NCI-H2107 treated with DMSO at 0.1 percent for 48 hours (cell line): ENCODE measurements at regions not wholly inside any gene's neighbourhood (a gene's known extent, or its start where the extent isn't known, plus 50 kb on each side); places are given as distances from the start of the nearest gene placed in this dataset.

Source experiments
- DNase-seq: peaks from one replicate; lab custom pipeline; 2025; ENCODE audit not compliant: unreplicated experiment; lab: John Stamatoyannopoulos, UW

GRCh38 chr2:7773362-7774360, 856.4 kb downstream of the RNF144A start:
- no peak for DNase-seq

DNA sequence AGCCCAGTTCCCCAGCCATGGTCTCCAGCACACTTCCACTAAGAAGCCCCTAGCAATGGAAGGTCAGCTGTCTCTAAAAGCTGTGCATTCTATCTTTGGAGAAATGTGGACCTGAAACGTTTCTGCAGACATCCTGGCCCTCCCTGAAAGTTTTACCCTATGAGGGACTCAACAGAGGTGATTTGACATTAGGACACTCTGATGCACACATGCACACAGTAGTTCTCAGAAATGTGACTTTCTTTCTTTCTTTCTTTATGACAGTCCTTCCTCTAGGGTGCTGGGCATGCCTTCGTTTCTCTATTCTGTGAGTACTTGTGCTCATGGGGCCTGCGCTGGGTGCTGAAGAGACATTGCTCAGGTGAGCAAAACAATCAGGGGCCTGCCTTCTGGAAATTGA, 857.3 kb downstream of the RNF144A start:
- DNase-seq: no peak

- no peak for DNase-seq
Measured at GRCh38 chr2:7777668-7778067, 860.5 kb downstream of the RNF144A start.

GRCh38 chr2:7780321-7780720, 863.1 kb downstream of the RNF144A start:
- DNase-seq: no peak

GRCh38 chr2:7785700-7786099, 868.5 kb downstream of the RNF144A start:
- DNase-seq: no peak

DNA sequence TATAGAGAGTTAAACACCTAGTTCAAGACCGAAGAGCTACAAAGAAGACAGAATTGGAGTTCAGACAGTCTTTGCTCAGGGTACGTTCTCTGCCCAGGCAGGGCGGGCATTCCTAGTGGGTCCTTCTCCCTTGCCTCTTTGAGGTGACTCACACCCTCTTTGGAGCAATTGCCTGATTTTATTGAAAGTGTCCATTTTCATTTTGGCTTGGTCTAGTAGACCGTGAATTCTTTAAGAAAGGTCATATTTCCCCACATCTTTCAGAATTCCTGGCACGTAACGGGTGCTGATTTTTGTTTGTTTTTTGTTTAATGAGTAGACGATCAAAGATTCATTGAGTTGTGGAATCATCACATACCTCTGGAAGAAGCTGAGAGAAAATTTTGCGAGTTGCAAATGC, 871.5 kb downstream of the RNF144A start:
- DNase-seq: no peak

- DNase-seq: peak; percentile 81
Measured at GRCh38 chr2:7792031-7792651, 874.9 kb downstream of the RNF144A start.

- DNase-seq: peak; percentile 83
Measured at GRCh38 chr2:7795778-7796563, 878.8 kb downstream of the RNF144A start.

- DNase-seq: no peak
Measured at GRCh38 chr2:7800031-7800430, 881.8 kb upstream of the ID2 start.

DNA sequence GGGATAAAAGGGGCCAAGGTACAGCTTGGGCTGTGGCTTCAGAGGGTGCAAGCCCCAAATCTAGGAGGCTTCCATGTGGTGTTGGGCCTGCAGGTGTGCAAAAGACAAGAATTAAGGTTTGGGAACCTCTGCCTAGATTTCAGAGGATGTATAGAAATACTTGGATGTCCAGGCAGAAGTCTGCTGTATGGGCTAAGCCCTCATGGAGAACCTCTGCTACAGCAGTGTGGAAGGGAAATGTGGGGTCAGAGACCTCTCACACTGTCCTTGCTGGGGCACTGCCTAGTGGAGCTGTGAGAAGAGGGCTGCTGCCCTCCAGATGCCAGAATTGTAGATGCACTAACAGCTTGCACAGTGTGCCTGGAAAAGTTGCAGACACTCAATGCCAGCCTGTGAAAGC, 880.6 kb upstream of the ID2 start:
- no peak for DNase-seq

DNA sequence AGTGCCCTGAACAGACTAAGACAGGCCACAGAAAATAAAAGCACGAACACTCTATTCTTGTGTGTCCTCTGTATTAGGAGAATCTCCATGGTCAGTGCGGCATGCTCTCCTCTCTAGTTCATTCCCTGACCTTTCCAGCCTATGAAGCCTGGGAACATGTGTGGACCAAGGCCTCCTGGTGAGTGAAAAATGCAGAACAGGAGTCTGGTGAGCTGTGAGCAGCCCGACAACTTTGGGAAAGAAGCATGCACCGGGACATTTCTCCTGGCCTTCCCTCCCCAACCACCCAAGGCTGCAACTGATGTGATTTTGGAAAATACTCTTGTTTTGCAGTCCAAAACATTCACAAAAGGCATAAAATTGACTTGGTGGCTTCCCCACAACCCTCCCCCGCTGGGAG, 878.3 kb upstream of the ID2 start:
- DNase-seq: no peak

DNA sequence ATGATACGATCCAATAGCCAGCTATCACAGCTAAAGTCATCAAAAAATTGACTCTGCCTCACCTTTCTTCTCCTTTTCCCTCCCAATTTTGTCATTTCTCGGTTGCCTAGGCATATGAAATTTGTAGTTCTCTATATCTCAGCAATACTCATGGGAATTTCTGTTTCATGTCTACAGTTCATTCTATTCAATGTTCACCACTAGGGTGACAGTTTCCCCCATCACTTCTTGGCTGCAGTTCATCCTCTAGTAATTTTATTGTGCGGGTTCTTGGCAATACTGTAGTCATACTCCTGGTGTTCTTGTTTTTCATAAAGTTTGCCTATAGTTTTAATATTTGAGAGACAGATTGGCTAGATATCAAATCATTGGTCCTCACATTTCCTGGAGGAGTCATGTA, 872.2 kb upstream of the ID2 start:
- no peak for DNase-seq

- DNase-seq: no peak
Measured at GRCh38 chr2:7811073-7811472, 870.8 kb upstream of the ID2 start.

GRCh38 chr2:7812231-7812995, 869.4 kb upstream of the ID2 start:
- DNase-seq: no peak

- no peak for DNase-seq
Measured at GRCh38 chr2:7813541-7814292, 868.1 kb upstream of the ID2 start.

- no peak for DNase-seq
Measured at GRCh38 chr2:7815726-7816125, 866.1 kb upstream of the ID2 start.

DNA sequence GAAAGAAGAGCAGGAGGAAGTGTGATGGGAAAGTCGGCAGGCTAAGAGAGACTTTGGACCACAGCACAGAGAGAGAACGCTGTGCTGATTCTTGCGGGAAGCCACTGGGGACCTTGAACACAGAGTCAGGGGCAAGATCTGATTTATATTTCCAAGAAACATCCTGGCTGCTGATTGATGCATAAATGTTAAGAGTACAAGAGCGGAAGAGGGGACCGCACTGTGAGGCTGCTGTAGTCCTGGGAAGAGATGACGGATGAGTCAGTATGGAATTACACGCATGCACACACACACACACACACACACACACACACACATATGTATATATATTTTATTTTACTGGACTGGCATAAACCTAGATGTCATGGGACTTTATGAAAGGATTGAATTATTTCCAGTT, 865.6 kb upstream of the ID2 start:
- no peak for DNase-seq

DNA sequence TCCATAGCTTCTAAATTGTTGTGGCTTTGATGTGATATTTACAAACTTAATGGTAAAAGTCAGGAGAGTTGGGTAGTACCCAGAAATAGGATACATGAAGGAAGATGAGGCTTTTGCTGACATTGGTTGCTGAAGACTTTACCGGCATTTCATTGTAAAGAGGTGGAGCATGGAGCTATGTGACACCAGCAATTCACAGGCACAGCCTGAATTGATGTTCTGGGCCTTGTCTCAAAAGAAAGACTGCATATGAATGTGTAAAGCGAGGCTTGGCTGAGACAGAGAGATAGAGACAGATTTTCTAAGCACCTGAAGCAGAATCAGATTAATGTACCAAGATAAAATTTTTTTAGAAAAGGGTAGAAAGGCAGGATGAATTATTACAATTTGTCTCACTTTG, 864.9 kb upstream of the ID2 start:
- no peak for DNase-seq

DNA sequence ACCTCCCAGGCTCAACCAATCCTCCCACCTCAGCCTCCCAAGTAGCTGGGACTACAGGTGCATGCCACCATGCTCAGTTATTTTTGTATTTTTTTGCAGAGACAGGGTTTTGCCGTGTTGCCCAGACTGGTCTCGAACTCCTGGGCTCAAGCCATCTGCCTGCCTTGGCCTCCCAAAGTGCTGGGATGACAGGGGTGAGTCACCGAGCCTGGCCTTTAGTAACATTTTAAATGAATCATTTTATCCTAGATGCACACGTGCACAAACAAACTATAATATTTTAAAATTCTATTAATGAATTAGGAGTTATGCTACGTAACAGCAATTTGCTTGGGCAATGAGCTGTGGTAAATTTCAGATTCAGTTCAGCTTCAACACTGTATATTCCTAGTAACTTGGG, 862.5 kb upstream of the ID2 start:
- DNase-seq: no peak

DNA sequence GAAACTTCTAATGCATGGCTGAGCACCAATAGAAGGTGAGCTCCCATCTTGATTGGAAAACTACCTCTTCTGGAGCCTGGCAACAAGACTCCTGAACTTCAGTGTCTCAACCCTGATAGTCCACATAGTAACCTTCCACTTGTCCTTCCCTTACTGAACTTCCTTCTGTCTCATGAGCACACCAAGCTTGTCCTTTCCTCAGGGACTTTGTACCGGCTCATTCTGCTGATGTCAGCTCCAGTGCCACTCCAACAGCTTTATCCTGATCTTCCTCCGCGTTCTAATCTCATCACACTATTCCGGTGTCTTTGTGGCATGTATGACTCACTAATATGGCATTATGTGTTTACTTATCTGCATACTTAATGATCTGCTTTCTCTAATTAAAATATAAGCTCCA, 862.0 kb upstream of the ID2 start:
- no peak for DNase-seq
